ENCODE measurements at regions not wholly inside any gene's neighbourhood (a gene's known extent, or its start where the extent isn't known, plus 50 kb on each side); places are given as distances from the start of the nearest gene placed in this dataset.

GRCh38 chr10:47112612-47113011 is 187.4 kb upstream of the GDF10 start:
- Histone ChIP-seq H3K9ac (ENCODE audit: low read length) (no peak overlapping the region), H3K27ac (ENCODE audit: low read length in 2 of 2) (no peak overlapping the region), H3K27me3 (replicated peaks in 1 of 4; ENCODE audit: control extremely low read depth in 1 of 4, control insufficient read depth in 3 of 4, insufficient read depth in 4 of 4, low read length in 3 of 4) (peaks cover 0 to 3% (median 0%) of the 10 kb centered on the region in 4 experiments), H3K4me1 (ENCODE audit: control insufficient read depth in 2 of 2, insufficient read depth in 2 of 2, low read length in 2 of 2) (no peaks in the 10 kb centered on the region), H3K4me2 (replicated peaks; ENCODE audit: low read depth, low read length, poor library complexity, severe bottlenecking) (no peak overlapping the region), H2AFZ (ENCODE audit: insufficient read depth, low read depth, low read length, poor library complexity, severe bottlenecking) (no peak overlapping the region), H3K79me2 (ENCODE audit: control insufficient read depth, insufficient read depth, low read length) (no peaks in the 10 kb centered on the region), H3K9me3 (ENCODE audit: control extremely low read depth in 1 of 3, control insufficient read depth in 2 of 3, insufficient read depth in 1 of 3, low read length in 2 of 3) (no peaks in the 10 kb centered on the region), H3K36me3 (replicated peaks in 1 of 2; ENCODE audit: control extremely low read depth in 1 of 2, control insufficient read depth in 1 of 2, extremely low read depth in 1 of 2, insufficient read depth in 2 of 2, low read length in 1 of 2) (no peaks in the 10 kb centered on the region), H4K20me1 (ENCODE audit: control insufficient read depth, insufficient read depth, low read length, poor library complexity, severe bottlenecking) (no peaks in the 10 kb centered on the region), H3K4me3 (ENCODE audit: control extremely low read depth in 1 of 5, extremely low read depth in 1 of 5, insufficient read depth in 1 of 5, low read depth in 2 of 5, low read length in 4 of 5) (no peak overlapping the region)
- CTCF ChIA-PET: interaction anchor here (1.2 kb wide), 1 partner anchor 88 kb away, joined by 4 read pairs; no protein-coding TSS in a partner anchor
- no peaks in the 10 kb centered on the region for H3K9me3 Mint-ChIP-seq (ENCODE audit: insufficient read depth)
- DNase-seq (no peak), ATAC-seq (ENCODE audit: low read depth) (no peak)
- H3K27me3 Mint-ChIP-seq: no peaks in the 10 kb centered on the region
- WGBS (ENCODE audit: insufficient coverage): 88% methylated on average over 4 of the region's 4 CpGs
- H3K27ac Mint-ChIP-seq: no peak overlapping the region
- H3K4me1 Mint-ChIP-seq: peaks cover 2% of the 10 kb centered on the region
- H3K4me3 Mint-ChIP-seq: no peak overlapping the region
- POLR2A ChIA-PET: no interaction called here
- intact Hi-C loops (cut with micrococcal nuclease): no loop called here
- TF ChIP-seq CTCF (IDR thresholded peaks at IDR 0.05) (no peak), EZH2 (IDR thresholded peaks at IDR 0.05; ENCODE audit: borderline replicate concordance, insufficient read depth, low read depth, low read length, poor library complexity, severe bottlenecking) (no peak)

- Mint-ChIP-seq H3K27me3 (no peaks in the 10 kb centered on the region), H3K9me3 (ENCODE audit: insufficient read depth) (no peaks in the 10 kb centered on the region), H3K27ac (no peak overlapping the region), H3K4me1 (no peaks in the 10 kb centered on the region), H3K4me3 (no peak overlapping the region)
- Histone ChIP-seq H3K4me3 (ENCODE audit: control extremely low read depth in 1 of 5, extremely low read depth in 1 of 5, insufficient read depth in 1 of 5, low read depth in 2 of 5, low read length in 4 of 5) (no peak overlapping the region), H3K4me1 (ENCODE audit: control insufficient read depth in 2 of 2, insufficient read depth in 2 of 2, low read length in 2 of 2) (no peaks in the 10 kb centered on the region), H2AFZ (ENCODE audit: insufficient read depth, low read depth, low read length, poor library complexity, severe bottlenecking) (no peak overlapping the region), H3K9ac (ENCODE audit: low read length) (no peak overlapping the region), H4K20me1 (ENCODE audit: control insufficient read depth, insufficient read depth, low read length, poor library complexity, severe bottlenecking) (no peaks in the 10 kb centered on the region), H3K36me3 (replicated peaks in 1 of 2; ENCODE audit: control extremely low read depth in 1 of 2, control insufficient read depth in 1 of 2, extremely low read depth in 1 of 2, insufficient read depth in 2 of 2, low read length in 1 of 2) (no peaks in the 10 kb centered on the region), H3K27ac (ENCODE audit: low read length in 2 of 2) (no peak overlapping the region), H3K4me2 (replicated peaks; ENCODE audit: low read depth, low read length, poor library complexity, severe bottlenecking) (no peak overlapping the region), H3K79me2 (ENCODE audit: control insufficient read depth, insufficient read depth, low read length) (no peaks in the 10 kb centered on the region), H3K9me3 (ENCODE audit: control extremely low read depth in 1 of 3, control insufficient read depth in 2 of 3, insufficient read depth in 1 of 3, low read length in 2 of 3) (no peaks in the 10 kb centered on the region), H3K27me3 (replicated peaks in 1 of 4; ENCODE audit: control extremely low read depth in 1 of 4, control insufficient read depth in 3 of 4, insufficient read depth in 4 of 4, low read length in 3 of 4) (peaks cover 0 to 3% (median 0%) of the 10 kb centered on the region in 4 experiments)
- intact Hi-C loops (cut with micrococcal nuclease): no loop called here
- CTCF ChIA-PET: interaction anchor here (1.2 kb wide), 1 partner anchor 89 kb away, joined by 4 read pairs; no protein-coding TSS in a partner anchor
- POLR2A ChIA-PET: no interaction called here
- TF ChIP-seq EZH2 (IDR thresholded peaks at IDR 0.05; ENCODE audit: borderline replicate concordance, insufficient read depth, low read depth, low read length, poor library complexity, severe bottlenecking) (no peak), CTCF (IDR thresholded peaks at IDR 0.05) (no peak)
- WGBS (ENCODE audit: insufficient coverage): no CpG with 5 or more reads among the region's 4 CpGs
- no peak for ATAC-seq (ENCODE audit: low read depth)
- no peak for DNase-seq
These were observed 186.0 kb upstream of the GDF10 start for GRCh38 chr10:47113907-47114500.
